Neutrophil (primary cell): ENCODE measurements at regions not wholly inside any gene's neighbourhood (a gene's known extent, or its start where the extent isn't known, plus 50 kb on each side); places are given as distances from the start of the nearest gene placed in this dataset.

Source experiments
- H3K27ac ChIP-seq: fragments of 200-600 bp; sonication (generic); 2 replicates; pipeline ENCODE4 v1.5.1; 2016; ENCODE audit warnings: mild to moderate bottlenecking, moderate library complexity
- H3K27me3 ChIP-seq: fragments of 200-600 bp; sonication (generic); 2 replicates; pipeline ENCODE4 v1.6.0; 2016; ENCODE audit warnings: mild to moderate bottlenecking
- H3K36me3 ChIP-seq: fragments of 200-600 bp; sonication (generic); 2 replicates; pipeline ENCODE4 v1.5.1; 2017
- H3K4me1 ChIP-seq, 2 experiments: fragments of 200-600 bp in 1 of 2; sonication (generic) in 1 of 2; 1 replicate in 1 of 2; 2 replicates in 1 of 2; pipeline versions ENCODE4 v1.5.1 to v1.6.1; 2013 to 2016; ENCODE audit warnings: low read depth in 1 of 2, low read length in 1 of 2, mild to moderate bottlenecking in 1 of 2, moderate library complexity in 1 of 2; ENCODE audit not compliant: control insufficient read depth in 1 of 2, insufficient read depth in 1 of 2
- H3K4me3 ChIP-seq, 2 experiments: fragments of 200-600 bp in 1 of 2; sonication (generic) in 1 of 2; 1 replicate in 1 of 2; 2 replicates in 1 of 2; pipeline ENCODE4 v1.5.1; 2013 to 2016; ENCODE audit warnings: low read depth in 1 of 2, low read length in 1 of 2, mild to moderate bottlenecking in 1 of 2, moderate library complexity in 1 of 2
- H3K9me3 ChIP-seq: fragments of 200-600 bp; sonication (generic); 2 replicates; pipeline ENCODE4 v1.5.1; 2016
- CTCF ChIP-seq: fragments of 200-600 bp; sonication (generic); IDR thresholded peaks from 2 replicates; pipeline ENCODE4 v1.5.1; 2016; ENCODE audit warnings: antibody characterized with exemption

- Histone ChIP-seq H3K27me3 (peaks cover 7% of the 10 kb centered on the region), H3K36me3 (no peaks in the 10 kb centered on the region), H3K9me3 (no peaks in the 10 kb centered on the region), H3K4me3 (no peak overlapping the region), H3K4me1 (peaks cover 0 to 2% of the 10 kb centered on the region in 2 experiments), H3K27ac (no peak overlapping the region)
- TF ChIP-seq CTCF, result no peak
Measured at GRCh38 chr18:34942276-34942675, 98.9 kb upstream of the MAPRE2 start.

- Histone ChIP-seq H3K9me3 (no peaks in the 10 kb centered on the region), H3K36me3 (no peaks in the 10 kb centered on the region), H3K27me3 (peaks cover 7% of the 10 kb centered on the region), H3K4me3 (no peak overlapping the region), H3K27ac (no peak overlapping the region), H3K4me1 (peaks cover 0 to 9% of the 10 kb centered on the region in 2 experiments)
- TF ChIP-seq CTCF, result no peak
Measured at GRCh38 chr18:34942975-34943374, 98.2 kb upstream of the MAPRE2 start.

GRCh38 chr18:34943587-34943986 lies 97.6 kb upstream of the MAPRE2 start:
- peaks cover 7% of the 10 kb centered on the region for H3K27me3 ChIP-seq
- no peak for TF ChIP-seq CTCF
- no peak overlapping the region for H3K27ac ChIP-seq
- H3K4me3 ChIP-seq, result no peak overlapping the region
- no peaks in the 10 kb centered on the region for H3K36me3 ChIP-seq
- H3K9me3 ChIP-seq, result no peaks in the 10 kb centered on the region
- H3K4me1 ChIP-seq, result peaks cover 0 to 11% of the 10 kb centered on the region in 2 experiments

- no peaks in the 10 kb centered on the region for H3K36me3 ChIP-seq
- H3K27ac ChIP-seq, result no peak overlapping the region
- no peak for TF ChIP-seq CTCF
- H3K4me3 ChIP-seq, result no peak overlapping the region
- peaks cover 0 to 11% of the 10 kb centered on the region in 2 experiments for H3K4me1 ChIP-seq
- H3K9me3 ChIP-seq, result no peaks in the 10 kb centered on the region
- peaks cover 6% of the 10 kb centered on the region for H3K27me3 ChIP-seq
Measured at GRCh38 chr18:34947711-34948125, 93.5 kb upstream of the MAPRE2 start.

GRCh38 chr18:34951625-34952379 lies 89.4 kb upstream of the MAPRE2 start:
- H3K27me3 ChIP-seq, result no peaks in the 10 kb centered on the region
- no peaks in the 10 kb centered on the region for H3K36me3 ChIP-seq
- H3K27ac ChIP-seq, result no peak overlapping the region
- TF ChIP-seq CTCF, result no peak
- no peak overlapping the region for H3K4me3 ChIP-seq
- no peaks in the 10 kb centered on the region for H3K9me3 ChIP-seq
- H3K4me1 ChIP-seq, result peaks cover 0 to 11% of the 10 kb centered on the region in 2 experiments
